Transverse colon (tissue), 4 donors: ENCODE measurements at regions not wholly inside any gene's neighbourhood (a gene's known extent, or its start where the extent isn't known, plus 50 kb on each side); places are given as distances from the start of the nearest gene placed in this dataset.

Experiments
- CTCF ChIP-seq, 5 experiments: fragments of 200-600 bp in 3 of 5; fragments of 450-650 bp in 2 of 5; sonication (generic) in 3 of 5; IDR thresholded peaks; 1 replicate in 2 of 5; 2 replicates in 3 of 5; pipeline ENCODE4 v1.5.1; 2016 to 2017; ENCODE audit warnings: antibody characterized with exemption in 5 of 5, inconsistent platforms in 3 of 5, mild to moderate bottlenecking in 2 of 5, moderate library complexity in 1 of 5
- POLR2AphosphoS5 ChIP-seq, 3 donors: sonication (generic); formaldehyde crosslinking; IDR thresholded peaks; one replicate each; pipeline ENCODE4 v1.6.1; 2016; ENCODE audit warnings: antibody characterized with exemption in 3 of 3

GRCh38 chr2:198782734-198783133 lies 675.0 kb downstream of the SATB2 start:
- TF ChIP-seq CTCF (IDR thresholded peaks at IDR 0.05) (no peak), POLR2AphosphoS5 (IDR thresholded peaks at IDR 0.05) (no peak)
